ENCODE measurements at regions not wholly inside any gene's neighbourhood (a gene's known extent, or its start where the extent isn't known, plus 50 kb on each side); places are given as distances from the start of the nearest gene placed in this dataset.

GRCh38 chr2:14454202-14454601 lies 178.3 kb upstream of the LRATD1 start:
- Histone ChIP-seq H3K23me2 (ENCODE audit: insufficient read length, low read depth, low read length, poor library complexity, severe bottlenecking) (no peaks in the 10 kb centered on the region), H3T11ph (ENCODE audit: low read length) (no peak overlapping the region), H3K4ac (ENCODE audit: low read depth, low read length) (no peak overlapping the region), H3K27ac (ENCODE audit: insufficient read length, low read depth, low read length) (no peak overlapping the region), H2BK5ac (ENCODE audit: insufficient read length, low read length) (no peak overlapping the region), H2AFZ (ENCODE audit: low read length) (no peak overlapping the region), H3K4me1 (ENCODE audit: insufficient read depth, low read length) (no peaks in the 10 kb centered on the region), H4K8ac (replicated peaks; ENCODE audit: insufficient read length, low read depth, low read length) (no peak overlapping the region), H3K79me2 (ENCODE audit: insufficient read depth, low read length) (no peaks in the 10 kb centered on the region), H2BK15ac (ENCODE audit: low read depth, low read length) (no peak overlapping the region), H4K5ac (ENCODE audit: insufficient read length, low read depth, low read length) (no peak overlapping the region), H4K91ac (ENCODE audit: insufficient read length, low read depth, low read length) (no peak overlapping the region), H3K79me1 (ENCODE audit: insufficient read depth, low read depth, low read length, poor library complexity, severe bottlenecking) (no peaks in the 10 kb centered on the region), H4K20me1 (ENCODE audit: control insufficient read depth, insufficient read depth, insufficient read length) (no peaks in the 10 kb centered on the region), H3K9ac (ENCODE audit: extremely low read depth, insufficient read length, low read length) (no peak overlapping the region), H3K56ac (ENCODE audit: insufficient read length, low read depth, low read length) (no peak overlapping the region), H2AK5ac (ENCODE audit: insufficient read length, low read length) (no peak overlapping the region), H2BK12ac (ENCODE audit: insufficient read length, low read depth, low read length) (no peak overlapping the region), H3K14ac (ENCODE audit: insufficient read depth, low read length) (no peak overlapping the region), H2BK120ac (ENCODE audit: low read depth, low read length, poor library complexity, severe bottlenecking) (no peak overlapping the region), H3K9me3 (ENCODE audit: control insufficient read depth, low read depth, low read length) (peaks cover 13% of the 10 kb centered on the region), H2BK20ac (ENCODE audit: low read depth, low read length, poor library complexity, severe bottlenecking) (no peak overlapping the region), H3K18ac (ENCODE audit: insufficient read length, low read depth, low read length) (no peak overlapping the region), H3K23ac (ENCODE audit: insufficient read length, low read depth, low read length) (no peak overlapping the region), H3K4me2 (ENCODE audit: insufficient read depth, insufficient read length, low read length) (no peak overlapping the region), H3K27me3 (ENCODE audit: insufficient read depth, low read length) (no peaks in the 10 kb centered on the region)
- WGBS (ENCODE audit: extremely low coverage, insufficient read length, low lambda C conversion rate) = no CpG with 5 or more reads among the region's 3 CpGs
- H3K4me3 Mint-ChIP-seq = no peak overlapping the region
- no peak overlapping the region for H3K27ac Mint-ChIP-seq
- no peaks in the 10 kb centered on the region for H3K27me3 Mint-ChIP-seq (ENCODE audit: low read depth)
- peaks cover 29 to 35% of the 10 kb centered on the region in 2 experiments for H3K9me3 Mint-ChIP-seq
- peaks cover 5 to 33% (median 5%) of the 10 kb centered on the region in 3 experiments for H3K36me3 Mint-ChIP-seq (ENCODE audit: insufficient read depth in 1 of 3, low read depth in 3 of 3)
- no peaks in the 10 kb centered on the region for H3K4me1 Mint-ChIP-seq
- DNase-seq = no peak
- TF ChIP-seq, protein P1, sequence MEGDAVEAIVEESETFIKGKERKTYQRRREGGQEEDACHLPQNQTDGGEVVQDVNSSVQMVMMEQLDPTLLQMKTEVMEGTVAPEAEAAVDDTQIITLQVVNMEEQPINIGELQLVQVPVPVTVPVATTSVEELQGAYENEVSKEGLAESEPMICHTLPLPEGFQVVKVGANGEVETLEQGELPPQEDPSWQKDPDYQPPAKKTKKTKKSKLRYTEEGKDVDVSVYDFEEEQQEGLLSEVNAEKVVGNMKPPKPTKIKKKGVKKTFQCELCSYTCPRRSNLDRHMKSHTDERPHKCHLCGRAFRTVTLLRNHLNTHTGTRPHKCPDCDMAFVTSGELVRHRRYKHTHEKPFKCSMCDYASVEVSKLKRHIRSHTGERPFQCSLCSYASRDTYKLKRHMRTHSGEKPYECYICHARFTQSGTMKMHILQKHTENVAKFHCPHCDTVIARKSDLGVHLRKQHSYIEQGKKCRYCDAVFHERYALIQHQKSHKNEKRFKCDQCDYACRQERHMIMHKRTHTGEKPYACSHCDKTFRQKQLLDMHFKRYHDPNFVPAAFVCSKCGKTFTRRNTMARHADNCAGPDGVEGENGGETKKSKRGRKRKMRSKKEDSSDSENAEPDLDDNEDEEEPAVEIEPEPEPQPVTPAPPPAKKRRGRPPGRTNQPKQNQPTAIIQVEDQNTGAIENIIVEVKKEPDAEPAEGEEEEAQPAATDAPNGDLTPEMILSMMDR (conservative IDR thresholded peaks at IDR 0.05) = no peak
